ENCODE measurements at regions not wholly inside any gene's neighbourhood (a gene's known extent, or its start where the extent isn't known, plus 50 kb on each side); places are given as distances from the start of the nearest gene placed in this dataset.
"Not testable (repeated sequence)": the region's sequence is repeated elsewhere in the genome, so short reads cannot be mapped to it uniquely, and the experiment has no call there.

DNA sequence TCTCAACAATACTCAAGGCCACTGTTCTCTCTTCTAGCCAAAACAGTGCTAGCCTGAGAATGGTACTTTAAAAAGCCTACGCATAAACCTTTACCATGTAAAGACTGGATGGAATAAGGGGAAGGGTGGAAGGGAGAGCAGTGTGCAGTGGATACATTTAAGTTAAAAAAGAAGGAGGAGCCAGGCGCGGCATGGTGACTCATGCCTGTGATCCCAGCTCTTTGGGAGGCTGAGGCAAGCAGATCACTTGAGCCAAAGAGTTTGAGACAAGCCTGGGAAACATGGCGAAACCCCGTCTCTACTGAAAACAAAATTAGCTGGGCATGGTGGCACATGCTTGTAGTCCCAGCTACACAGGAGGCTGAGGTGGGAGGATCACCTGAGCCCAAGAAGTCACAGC lies 127.7 kb upstream of the KIF2A start:
- DNase-seq (ENCODE audit: low read depth) = no peak

DNA sequence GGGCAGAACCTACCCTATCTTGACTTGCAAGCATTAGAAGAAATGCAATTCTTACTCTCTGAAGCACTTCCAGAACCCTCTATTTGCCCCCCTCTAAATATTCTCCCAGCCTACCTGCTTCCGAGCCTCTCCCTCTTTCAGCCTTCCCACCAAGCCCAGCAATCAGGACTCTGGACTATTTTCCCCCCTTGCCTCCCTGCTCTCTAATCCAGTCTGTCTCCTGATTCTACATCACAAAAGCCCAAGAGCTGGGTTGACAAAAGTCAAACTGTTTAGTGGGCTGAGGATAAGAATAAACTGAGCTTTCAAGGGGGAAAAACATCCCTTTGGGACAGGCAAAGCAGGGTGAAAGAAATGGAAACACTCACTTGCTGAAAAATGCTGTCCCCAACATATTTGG lies 123.2 kb upstream of the KIF2A start:
- no peak for DNase-seq (ENCODE audit: low read depth)

DNA sequence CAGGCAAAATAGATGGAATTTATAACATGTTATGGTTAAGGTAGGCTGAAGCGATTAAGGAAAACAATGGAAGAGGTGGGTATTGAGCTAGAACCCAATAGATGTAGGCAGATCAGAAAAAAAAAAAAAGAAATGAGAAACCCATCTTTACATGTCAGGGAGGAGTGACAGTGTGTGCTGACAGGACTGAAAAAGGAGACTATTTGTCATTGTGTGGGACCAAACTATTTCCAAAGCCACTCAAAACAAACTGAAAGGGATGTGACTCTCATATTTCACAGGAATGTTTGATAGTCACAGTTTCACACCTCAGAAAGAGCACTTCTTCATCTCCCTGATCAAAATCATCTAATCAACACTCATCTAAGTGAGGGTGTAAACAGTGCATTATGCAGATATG lies 122.3 kb upstream of the KIF2A start:
- no peak for DNase-seq (ENCODE audit: low read depth)

- no peak for DNase-seq (ENCODE audit: low read depth)
Measured at GRCh38 chr5:62184444-62184843, 121.6 kb upstream of the KIF2A start.

DNA sequence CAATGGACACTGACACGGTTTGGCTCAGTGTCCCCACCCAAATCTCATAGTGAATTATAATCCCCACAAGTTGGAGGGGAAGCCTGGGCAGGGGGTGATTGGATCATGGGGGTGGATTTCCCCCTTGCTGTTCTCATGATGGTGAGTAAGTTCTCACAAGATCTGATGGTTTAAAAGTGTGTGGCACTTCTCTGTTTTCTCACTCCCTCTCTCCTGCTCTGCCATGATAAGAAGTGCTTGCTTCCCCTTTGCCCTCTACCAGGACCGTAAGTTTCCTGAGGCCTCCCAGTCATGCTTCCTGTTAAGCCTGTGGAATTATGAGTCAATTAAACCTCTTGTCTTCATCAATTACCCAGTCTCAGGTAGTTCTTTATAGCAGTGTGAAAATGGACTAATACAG lies 115.8 kb upstream of the KIF2A start:
- no peak for DNase-seq (ENCODE audit: low read depth)

DNA sequence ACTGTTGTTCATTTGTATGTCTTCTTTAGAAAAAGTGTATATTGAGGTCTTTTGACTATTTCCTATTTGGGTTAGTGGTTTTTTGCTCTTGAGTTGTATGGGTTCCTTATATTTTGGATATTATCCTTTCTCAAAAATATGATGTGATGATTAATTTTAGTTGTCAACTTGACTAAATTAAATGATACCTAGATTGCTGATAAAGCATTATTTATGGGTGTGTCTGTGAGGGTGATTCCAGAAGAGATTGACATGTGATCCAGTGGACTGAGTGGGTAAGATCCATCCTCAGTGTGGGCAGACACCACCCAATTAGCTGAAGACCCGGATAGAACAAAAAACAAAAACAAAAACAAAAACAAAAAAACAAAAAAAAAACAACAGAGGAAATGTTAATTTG lies 115.1 kb upstream of the KIF2A start:
- no peak for DNase-seq (ENCODE audit: low read depth)

DNA sequence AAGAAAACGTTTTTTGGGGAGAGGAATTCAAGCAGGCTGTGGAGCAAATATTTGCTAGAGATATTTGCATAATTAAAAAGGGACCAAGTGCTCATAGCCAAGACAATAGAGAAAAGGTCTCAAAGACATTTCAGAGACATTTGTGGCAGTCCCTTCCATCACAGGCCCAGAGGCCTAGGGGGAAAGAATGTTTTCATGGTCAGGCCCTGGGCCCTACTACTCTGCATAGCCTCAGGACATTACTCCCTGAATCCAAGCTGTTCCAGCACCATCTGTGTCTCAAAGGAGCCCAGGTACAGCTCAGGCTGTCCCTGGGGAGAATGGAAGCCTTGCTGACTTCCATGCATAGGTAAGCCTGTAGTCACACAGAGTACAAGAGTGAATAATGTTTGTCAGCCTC lies 113.0 kb upstream of the KIF2A start:
- no peak for DNase-seq (ENCODE audit: low read depth)

GRCh38 chr5:62196532-62196931 lies 109.5 kb upstream of the KIF2A start:
- DNase-seq (ENCODE audit: low read depth) = not testable (repeated sequence)

DNA sequence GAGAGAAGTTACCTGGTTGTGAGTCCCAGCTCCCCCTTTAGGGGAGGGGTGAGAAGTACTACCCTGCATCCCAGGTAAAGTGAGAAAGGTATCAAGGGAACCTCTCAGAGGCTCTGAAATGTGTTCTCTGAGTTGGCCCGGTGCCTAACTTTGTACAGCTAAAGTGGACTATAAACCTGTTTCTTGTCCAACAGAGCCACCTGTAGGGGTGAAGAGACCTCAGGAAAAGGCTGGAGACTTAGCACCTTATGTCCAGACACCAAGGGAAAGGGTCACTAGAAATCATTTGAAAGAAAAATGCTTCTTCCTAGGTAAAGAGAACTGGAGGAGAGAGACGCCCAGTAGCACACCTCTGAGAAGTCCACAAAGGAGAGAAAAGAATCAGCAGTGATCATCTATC lies 108.3 kb upstream of the KIF2A start:
- DNase-seq (ENCODE audit: low read depth) = no peak

DNA sequence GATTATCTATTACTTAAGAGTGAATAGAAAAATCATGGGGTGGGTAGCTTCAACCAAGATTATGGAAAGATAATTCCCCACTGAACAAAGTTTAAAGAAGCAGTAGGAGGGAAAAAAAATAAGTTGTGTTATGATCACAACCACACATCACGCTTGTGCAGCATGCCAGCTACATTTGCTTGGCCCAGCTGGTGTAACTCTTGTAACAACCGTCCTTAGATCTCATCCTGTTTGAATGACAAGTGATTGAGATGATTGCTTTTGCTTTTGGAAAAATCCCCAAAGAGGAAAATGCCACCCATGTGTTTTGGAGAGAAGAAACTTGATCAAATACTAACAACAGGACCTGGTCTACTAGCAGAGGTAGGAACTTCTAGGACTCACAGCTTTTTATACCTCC lies 107.6 kb upstream of the KIF2A start:
- DNase-seq (ENCODE audit: low read depth) = no peak

GRCh38 chr5:62199792-62200716 lies 106.0 kb upstream of the KIF2A start:
- DNase-seq (ENCODE audit: low read depth) = no peak

DNA sequence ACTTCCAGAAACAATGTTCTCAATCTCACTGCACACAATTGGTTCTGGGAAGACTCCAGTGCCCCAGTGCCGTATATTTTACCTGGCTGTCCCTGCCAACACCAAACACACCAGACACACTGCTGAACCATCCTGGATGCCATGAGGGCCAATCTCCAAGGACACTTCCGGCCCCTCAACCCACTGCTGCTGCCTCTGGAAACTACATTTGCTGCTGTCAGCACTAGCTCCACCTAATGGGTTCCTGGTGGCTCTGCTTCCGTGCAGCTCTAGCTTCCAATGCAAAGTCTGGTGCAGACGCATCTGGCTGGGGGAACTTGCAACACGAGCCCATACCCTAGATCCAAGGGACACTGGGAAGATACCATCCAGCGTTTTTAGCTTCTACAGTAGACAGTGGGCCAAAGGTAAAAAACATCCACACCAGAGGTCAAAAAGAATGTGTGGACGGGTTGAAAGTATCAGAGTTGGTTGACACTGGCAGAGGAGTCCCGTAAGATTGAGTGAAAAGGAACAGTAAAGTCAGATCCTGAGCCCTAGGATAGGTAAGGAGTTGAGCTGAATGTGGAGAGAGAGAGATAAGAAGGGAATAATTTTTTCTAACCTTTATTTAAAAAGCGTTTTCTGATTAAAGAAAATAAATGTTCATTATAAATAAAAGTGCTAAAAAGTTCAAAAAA lies 99.7 kb upstream of the KIF2A start:
- no peak for DNase-seq (ENCODE audit: low read depth)

- no peak for DNase-seq (ENCODE audit: low read depth)
Measured at GRCh38 chr5:62208218-62208852, 97.7 kb upstream of the KIF2A start.

- DNase-seq (ENCODE audit: low read depth) = no peak
Measured at GRCh38 chr5:62211405-62211804, 94.6 kb upstream of the KIF2A start.

- no peak for DNase-seq (ENCODE audit: low read depth)
Measured at GRCh38 chr5:62212648-62213047, 93.4 kb upstream of the KIF2A start.

GRCh38 chr5:62214701-62215100 lies 91.3 kb upstream of the KIF2A start:
- no peak for DNase-seq (ENCODE audit: low read depth)

DNA sequence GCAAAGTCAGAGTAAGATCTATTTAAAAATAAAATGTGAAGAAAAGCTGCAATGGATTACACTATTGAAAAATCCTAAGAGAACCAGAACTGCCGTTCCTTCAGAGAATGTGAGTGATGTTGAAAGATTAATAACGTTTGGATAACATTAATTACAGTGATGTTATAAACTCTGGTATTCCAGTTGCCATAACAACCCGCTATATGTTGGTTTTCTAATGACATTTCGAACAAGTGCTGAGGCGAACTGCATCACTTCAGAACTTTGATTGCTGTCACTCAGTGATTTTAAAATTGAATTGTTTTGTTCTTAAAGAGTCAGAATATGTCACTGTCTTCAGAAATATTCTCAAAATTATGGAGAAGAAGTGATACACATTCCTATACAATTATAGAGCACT lies 89.4 kb upstream of the KIF2A start:
- DNase-seq (ENCODE audit: low read depth) = not testable (repeated sequence)

DNA sequence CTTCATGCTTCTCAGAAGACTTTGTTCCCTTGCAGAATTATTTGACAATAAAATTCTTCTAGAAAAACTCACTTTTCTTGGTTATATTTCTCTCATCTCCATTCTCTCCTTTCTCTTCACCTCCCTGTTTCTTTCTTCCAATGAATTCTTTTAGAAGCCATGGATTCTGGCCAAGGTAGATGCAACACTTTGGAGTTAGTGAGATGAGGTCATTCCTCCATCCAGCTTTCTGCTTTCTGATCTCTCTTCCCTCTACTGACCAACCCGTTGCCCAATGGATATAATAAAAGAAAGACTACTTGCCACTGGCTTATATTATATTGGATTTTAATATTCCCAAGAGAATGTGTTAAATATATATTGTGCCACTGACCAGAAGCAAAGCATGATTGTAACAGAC lies 88.9 kb upstream of the KIF2A start:
- not testable (repeated sequence) for DNase-seq (ENCODE audit: low read depth)

GRCh38 chr5:62218860-62219259 lies 87.1 kb upstream of the KIF2A start:
- DNase-seq (ENCODE audit: low read depth) = not testable (repeated sequence)

- not testable (repeated sequence) for DNase-seq (ENCODE audit: low read depth)
Measured at GRCh38 chr5:62221881-62222280, 84.1 kb upstream of the KIF2A start.

DNA sequence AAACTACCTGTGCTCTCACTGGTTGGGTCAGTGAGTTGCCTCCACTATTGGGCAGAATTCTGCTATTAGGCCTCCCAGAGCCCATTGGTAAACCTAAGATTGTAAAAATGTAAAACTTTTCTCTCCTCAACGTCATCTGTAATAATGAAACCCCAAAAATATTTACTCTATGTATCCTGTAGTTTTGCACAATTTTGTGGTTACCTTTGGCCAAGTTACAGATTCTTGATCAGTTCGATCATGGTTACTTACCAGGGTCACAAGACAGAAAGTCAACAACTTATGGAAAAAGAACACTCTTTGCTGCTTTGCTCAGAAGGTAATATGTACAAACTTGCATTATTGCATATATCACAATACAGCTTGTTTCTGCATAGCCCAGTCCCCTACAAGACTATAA lies 83.7 kb upstream of the KIF2A start:
- not testable (repeated sequence) for DNase-seq (ENCODE audit: low read depth)

DNA sequence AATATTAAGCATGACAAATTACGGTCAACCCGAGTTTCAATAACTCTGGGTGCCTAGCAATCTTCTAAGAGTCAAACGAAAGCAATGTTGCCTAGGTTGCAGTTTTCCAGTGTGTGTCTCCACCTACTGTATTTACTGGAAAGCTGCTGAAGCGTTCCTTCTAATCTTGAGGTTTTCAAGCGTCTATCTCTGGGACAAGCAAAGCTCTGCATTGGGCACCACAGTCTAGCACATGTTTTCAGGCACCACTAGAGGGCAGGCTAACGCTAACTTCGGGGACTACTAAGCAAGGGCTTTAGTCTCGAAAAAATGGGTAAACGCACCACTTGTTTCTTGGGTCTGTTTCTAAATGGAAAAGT lies 82.7 kb upstream of the KIF2A start:
- DNase-seq (ENCODE audit: low read depth) = peak; percentile 44

GRCh38 chr5:62224987-62225601 lies 80.9 kb upstream of the KIF2A start:
- DNase-seq (ENCODE audit: low read depth) = not testable (repeated sequence)
